H9 (cell line): ENCODE measurements at regions not wholly inside any gene's neighbourhood (a gene's known extent, or its start where the extent isn't known, plus 50 kb on each side); places are given as distances from the start of the nearest gene placed in this dataset.

Experiments
- DNase-seq: peaks from one replicate; pipeline ENCODE4 v3.0.0-alpha.2; 2017
- H2AFZ ChIP-seq: one replicate; pipeline ENCODE4 v1.6.1; 2013; ENCODE audit warnings: mild to moderate bottlenecking, low read length, control low read depth, moderate library complexity
- H2AK5ac ChIP-seq: 2 replicates; pipeline ENCODE4 v1.6.1; 2013; ENCODE audit warnings: low read length, control low read depth, mixed read lengths; ENCODE audit not compliant: insufficient read length
- H2BK120ac ChIP-seq: one replicate; pipeline ENCODE4 v1.6.1; 2013; ENCODE audit warnings: low read depth, mild to moderate bottlenecking, low read length, control low read depth, inconsistent platforms; ENCODE audit not compliant: poor library complexity, severe bottlenecking
- H2BK12ac ChIP-seq: 2 replicates; pipeline ENCODE4 v1.6.1; 2013; ENCODE audit warnings: low read length, control low read depth, mixed read lengths, low read depth; ENCODE audit not compliant: insufficient read length
- H2BK15ac ChIP-seq: 2 replicates; pipeline ENCODE4 v1.6.1; 2013; ENCODE audit warnings: low read depth, low read length, control low read depth
- H2BK20ac ChIP-seq: one replicate; pipeline ENCODE4 v1.6.1; 2013; ENCODE audit warnings: low read depth, mild to moderate bottlenecking, low read length, control low read depth, inconsistent platforms; ENCODE audit not compliant: poor library complexity, severe bottlenecking
- H2BK5ac ChIP-seq: 2 replicates; pipeline ENCODE4 v1.6.1; 2013; ENCODE audit warnings: low read length, control low read depth, mixed read lengths; ENCODE audit not compliant: insufficient read length
- H3K14ac ChIP-seq: 2 replicates; pipeline ENCODE4 v1.6.1; 2013; ENCODE audit warnings: low read length, control low read depth; ENCODE audit not compliant: insufficient read depth
- H3K18ac ChIP-seq: 2 replicates; pipeline ENCODE4 v1.6.1; 2013; ENCODE audit warnings: low read depth, mild to moderate bottlenecking, mixed read lengths, low read length, control low read depth; ENCODE audit not compliant: insufficient read length
- H3K23ac ChIP-seq: 2 replicates; pipeline ENCODE4 v1.6.1; 2013; ENCODE audit warnings: low read length, control low read depth, mixed read lengths, low read depth; ENCODE audit not compliant: insufficient read length
- H3K23me2 ChIP-seq: 2 replicates; pipeline ENCODE4 v1.6.1; 2013; ENCODE audit warnings: low read depth, mild to moderate bottlenecking, mixed read lengths, low read length, control low read depth; ENCODE audit not compliant: insufficient read length, poor library complexity, severe bottlenecking
- H3K27ac ChIP-seq: 2 replicates; pipeline ENCODE4 v1.5.1; 2013; ENCODE audit warnings: low read length, control low read depth, mixed read lengths, low read depth; ENCODE audit not compliant: insufficient read length
- H3K27me3 ChIP-seq: 2 replicates; pipeline ENCODE4 v1.6.1; 2013; ENCODE audit warnings: low read length, control low read depth, inconsistent platforms; ENCODE audit not compliant: insufficient read depth
- H3K4ac ChIP-seq: 2 replicates; pipeline ENCODE4 v1.6.1; 2013; ENCODE audit warnings: low read depth, mild to moderate bottlenecking, control low read depth, inconsistent platforms, low read length, moderate library complexity
- H3K4me1 ChIP-seq: 2 replicates; pipeline ENCODE4 v1.6.1; 2013; ENCODE audit warnings: low read length, control low read depth, inconsistent platforms; ENCODE audit not compliant: insufficient read depth
- H3K4me2 ChIP-seq: 2 replicates; pipeline ENCODE4 v1.6.1; 2013; ENCODE audit warnings: low read length, control low read depth, mixed read lengths; ENCODE audit not compliant: insufficient read length, insufficient read depth
- H3K56ac ChIP-seq: 2 replicates; pipeline ENCODE4 v1.6.1; 2013; ENCODE audit warnings: low read depth, mild to moderate bottlenecking, mixed read lengths, low read length, control low read depth; ENCODE audit not compliant: insufficient read length
- H3K79me1 ChIP-seq: 2 replicates; pipeline ENCODE4 v1.6.1; 2013; ENCODE audit warnings: low read depth, mild to moderate bottlenecking, moderate library complexity, low read length, control low read depth, inconsistent platforms; ENCODE audit not compliant: insufficient read depth, poor library complexity, severe bottlenecking
- H3K79me2 ChIP-seq: 2 replicates; pipeline ENCODE4 v1.6.1; 2013; ENCODE audit warnings: low read length, control low read depth, inconsistent platforms; ENCODE audit not compliant: insufficient read depth
- H3K9ac ChIP-seq: 2 replicates; pipeline ENCODE4 v1.6.1; 2013; ENCODE audit warnings: low read length, control low read depth, mixed read lengths; ENCODE audit not compliant: insufficient read length; ENCODE audit errors: extremely low read depth
- H3K9me3 ChIP-seq: one replicate; pipeline ENCODE4 v1.6.1; 2013; ENCODE audit warnings: low read depth, low read length, inconsistent platforms; ENCODE audit not compliant: control insufficient read depth
- H3T11ph ChIP-seq: one replicate; pipeline ENCODE4 v1.6.1; 2013; ENCODE audit warnings: mild to moderate bottlenecking, low read length, control low read depth, inconsistent platforms
- H4K20me1 ChIP-seq: one replicate; pipeline ENCODE4 v1.6.1; 2013; ENCODE audit not compliant: control insufficient read depth, insufficient read length, insufficient read depth
- H4K5ac ChIP-seq: 2 replicates; pipeline ENCODE4 v1.6.1; 2013; ENCODE audit warnings: low read depth, mild to moderate bottlenecking, mixed read lengths, low read length, control low read depth; ENCODE audit not compliant: insufficient read length
- H4K8ac ChIP-seq: replicated peaks from 2 replicates; pipeline ENCODE4 v1.6.1; 2013; ENCODE audit warnings: low read length, control low read depth, mixed read lengths, low read depth; ENCODE audit not compliant: insufficient read length
- H4K91ac ChIP-seq: 2 replicates; pipeline ENCODE4 v1.6.1; 2013; ENCODE audit warnings: low read depth, mild to moderate bottlenecking, moderate library complexity, mixed read lengths, low read length, control low read depth; ENCODE audit not compliant: insufficient read length
- H3K27ac Mint-ChIP-seq, 3 experiments: 2 replicates in 2 of 3; 3 replicates in 1 of 3; pipeline ENCODE4 v1.8.0; 2020 to 2021; ENCODE audit warnings: mixed read lengths in 3 of 3, mild to moderate bottlenecking in 1 of 3, moderate library complexity in 1 of 3
- H3K27me3 Mint-ChIP-seq: 2 replicates; pipeline ENCODE4 v1.8.0; 2021; ENCODE audit warnings: low read depth, mild to moderate bottlenecking, moderate library complexity, mixed read lengths
- H3K36me3 Mint-ChIP-seq, 3 experiments: 2 replicates in 2 of 3; 3 replicates in 1 of 3; pipeline ENCODE4 v1.8.0; 2020 to 2021; ENCODE audit warnings: low read depth in 3 of 3, mixed read lengths in 3 of 3; ENCODE audit not compliant: insufficient read depth in 1 of 3
- H3K4me1 Mint-ChIP-seq, 2 experiments: 2 replicates each; pipeline ENCODE4 v1.8.0; 2020; ENCODE audit warnings: mixed read lengths in 2 of 2
- H3K4me3 Mint-ChIP-seq, 2 experiments: 2 replicates in 1 of 2; 3 replicates in 1 of 2; pipeline ENCODE4 v1.8.0; 2020 to 2021; ENCODE audit warnings: mild to moderate bottlenecking in 2 of 2, mixed read lengths in 2 of 2, moderate library complexity in 1 of 2
- H3K9me3 Mint-ChIP-seq, 2 experiments: 2 replicates in 1 of 2; 3 replicates in 1 of 2; pipeline ENCODE4 v1.8.0; 2020; ENCODE audit warnings: mild to moderate bottlenecking in 2 of 2, mixed read lengths in 2 of 2, moderate library complexity in 1 of 2
- WGBS: extraction: QIAGEN DNeasy Blood & Tissue Kit; methylation state at CpG from one replicate; pipeline ENCODE4 v1.1.7; 2013; ENCODE audit warnings: missing lambda C conversion rate, low lambda C conversion rate, mixed read lengths; ENCODE audit not compliant: insufficient read length; ENCODE audit errors: extremely low coverage; 5-methylcytosine and 5-hydroxymethylcytosine counted together
- TF ChIP-seq, protein P1 (sequence below): fragments of 200-600 bp; sonication (generic); conservative IDR thresholded peaks from 3 replicates; pipeline ENCODE4 v1.8.0; 2021; ENCODE audit warnings: antibody characterized with exemption, mild to moderate bottlenecking

- Histone ChIP-seq H4K91ac (no peak overlapping the region), H3K4me2 (no peak overlapping the region), H3K4ac (no peak overlapping the region), H3K14ac (no peak overlapping the region), H4K5ac (no peak overlapping the region), H2AK5ac (no peak overlapping the region), H3K18ac (no peak overlapping the region), H2BK120ac (no peak overlapping the region), H3K79me1 (no peaks in the 10 kb centered on the region), H3K27ac (no peak overlapping the region), H3K9ac (no peak overlapping the region), H3K79me2 (no peaks in the 10 kb centered on the region), H3K27me3 (no peaks in the 10 kb centered on the region), H3K23ac (no peak overlapping the region), H3K9me3 (no peaks in the 10 kb centered on the region), H4K8ac (no peak overlapping the region), H2AFZ (no peak overlapping the region), H2BK12ac (no peak overlapping the region), H2BK20ac (no peak overlapping the region), H2BK15ac (no peak overlapping the region), H3K4me1 (peaks cover 3% of the 10 kb centered on the region; the same call in 1 of the 2 replicates), H3K56ac (no peak overlapping the region), H3T11ph (no peak overlapping the region), H4K20me1 (no peaks in the 10 kb centered on the region), H2BK5ac (no peak overlapping the region), H3K23me2 (no peaks in the 10 kb centered on the region)
- no peak for DNase-seq
- H3K4me3 Mint-ChIP-seq, result no peak overlapping the region
- no peaks in the 10 kb centered on the region; the same call in none of the 2 replicates for H3K27me3 Mint-ChIP-seq
- H3K27ac Mint-ChIP-seq, result no peak overlapping the region
- peaks cover 30 to 33% of the 10 kb centered on the region in 2 experiments for H3K4me1 Mint-ChIP-seq
- TF ChIP-seq, protein P1, sequence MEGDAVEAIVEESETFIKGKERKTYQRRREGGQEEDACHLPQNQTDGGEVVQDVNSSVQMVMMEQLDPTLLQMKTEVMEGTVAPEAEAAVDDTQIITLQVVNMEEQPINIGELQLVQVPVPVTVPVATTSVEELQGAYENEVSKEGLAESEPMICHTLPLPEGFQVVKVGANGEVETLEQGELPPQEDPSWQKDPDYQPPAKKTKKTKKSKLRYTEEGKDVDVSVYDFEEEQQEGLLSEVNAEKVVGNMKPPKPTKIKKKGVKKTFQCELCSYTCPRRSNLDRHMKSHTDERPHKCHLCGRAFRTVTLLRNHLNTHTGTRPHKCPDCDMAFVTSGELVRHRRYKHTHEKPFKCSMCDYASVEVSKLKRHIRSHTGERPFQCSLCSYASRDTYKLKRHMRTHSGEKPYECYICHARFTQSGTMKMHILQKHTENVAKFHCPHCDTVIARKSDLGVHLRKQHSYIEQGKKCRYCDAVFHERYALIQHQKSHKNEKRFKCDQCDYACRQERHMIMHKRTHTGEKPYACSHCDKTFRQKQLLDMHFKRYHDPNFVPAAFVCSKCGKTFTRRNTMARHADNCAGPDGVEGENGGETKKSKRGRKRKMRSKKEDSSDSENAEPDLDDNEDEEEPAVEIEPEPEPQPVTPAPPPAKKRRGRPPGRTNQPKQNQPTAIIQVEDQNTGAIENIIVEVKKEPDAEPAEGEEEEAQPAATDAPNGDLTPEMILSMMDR, result no peak
- H3K36me3 Mint-ChIP-seq, result no peaks in the 10 kb centered on the region; a peak in 1 of 7 replicates
- WGBS, result no CpG with 5 or more reads among the region's 4 CpGs
- no peaks in the 10 kb centered on the region; a peak in 2 of 5 replicates for H3K9me3 Mint-ChIP-seq
Observed at GRCh38 chr17:33804401-33804800, 450.7 kb upstream of the CCL2 start.
